Fibroblast of skin of left biceps (primary cell): ENCODE measurements at regions not wholly inside any gene's neighbourhood (a gene's known extent, or its start where the extent isn't known, plus 50 kb on each side); places are given as distances from the start of the nearest gene placed in this dataset.

ENCODE experiments used
- DNase-seq, 2 experiments: peaks; one replicate each; pipeline ENCODE4 v3.0.0-alpha.2; 2013; ENCODE audit warnings: low read depth in 2 of 2

DNA sequence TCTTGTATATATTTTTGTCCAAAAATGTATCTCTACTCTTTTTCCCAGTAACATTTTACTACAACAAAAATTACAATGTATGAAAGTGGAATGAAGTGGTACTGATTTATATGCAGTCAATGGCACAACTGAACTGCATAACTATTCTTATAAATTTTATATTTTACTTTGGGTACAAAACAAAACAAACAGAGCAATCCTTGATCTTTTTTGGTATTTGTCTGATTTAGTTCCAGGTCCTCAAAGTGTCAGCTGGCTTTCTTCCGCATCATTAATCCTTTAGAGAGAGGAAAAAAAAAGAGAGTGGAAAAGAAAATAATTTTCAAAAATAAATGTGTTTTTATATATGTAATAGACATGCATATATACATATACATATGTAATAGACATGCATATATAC lies 252.4 kb upstream of the SLIT2 start:
- no peak for DNase-seq

DNA sequence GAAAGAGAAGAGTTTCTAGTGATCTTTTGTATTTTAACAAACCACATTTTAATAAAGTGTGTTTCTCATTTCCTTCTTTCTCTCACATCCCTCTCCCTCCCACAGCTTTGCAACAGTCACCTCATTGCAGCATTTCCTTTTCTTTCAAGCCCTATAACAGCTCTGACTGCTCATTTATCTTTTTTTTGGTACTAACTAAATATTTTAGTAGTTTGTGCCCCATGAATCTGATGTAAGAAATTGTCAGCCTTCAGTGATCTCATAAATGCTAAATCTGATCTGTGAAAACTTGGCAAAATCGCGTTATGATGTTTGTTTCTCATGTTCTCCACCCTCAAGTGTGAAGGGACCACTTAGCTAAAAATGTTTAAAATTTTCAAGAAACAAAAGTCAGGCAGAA lies 258.5 kb upstream of the SLIT2 start:
- DNase-seq, result peak in 1 of 2 experiments; percentile 53

DNA sequence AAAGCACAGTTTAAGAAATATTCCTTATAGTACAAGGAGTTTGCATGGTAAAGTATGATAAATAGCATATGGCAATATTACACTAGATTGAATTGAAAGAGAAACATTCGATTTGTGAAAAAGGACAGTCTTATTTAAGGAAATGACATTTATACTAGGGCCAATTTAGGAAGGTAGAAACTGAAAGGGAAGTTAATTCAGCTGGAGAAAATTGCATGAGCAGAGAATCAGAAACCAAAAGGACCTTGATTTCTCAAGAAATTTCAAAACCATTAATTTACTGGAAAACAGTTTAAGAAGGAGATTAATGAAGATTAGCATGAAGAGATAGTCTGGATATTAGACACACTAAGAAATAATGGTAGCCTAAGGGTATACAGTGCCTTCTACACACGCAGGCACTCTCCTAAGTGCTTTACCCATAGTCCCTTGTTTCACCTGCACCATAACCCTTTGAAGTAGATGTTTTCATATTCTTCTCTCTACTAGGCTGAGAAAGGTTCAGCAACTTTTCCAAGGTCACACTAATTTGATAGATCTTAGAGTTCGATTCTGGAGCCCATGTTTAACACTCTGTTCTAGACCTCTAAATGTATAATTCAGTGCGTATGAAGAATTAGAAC lies 259.1 kb upstream of the SLIT2 start:
- no peak for DNase-seq

DNA sequence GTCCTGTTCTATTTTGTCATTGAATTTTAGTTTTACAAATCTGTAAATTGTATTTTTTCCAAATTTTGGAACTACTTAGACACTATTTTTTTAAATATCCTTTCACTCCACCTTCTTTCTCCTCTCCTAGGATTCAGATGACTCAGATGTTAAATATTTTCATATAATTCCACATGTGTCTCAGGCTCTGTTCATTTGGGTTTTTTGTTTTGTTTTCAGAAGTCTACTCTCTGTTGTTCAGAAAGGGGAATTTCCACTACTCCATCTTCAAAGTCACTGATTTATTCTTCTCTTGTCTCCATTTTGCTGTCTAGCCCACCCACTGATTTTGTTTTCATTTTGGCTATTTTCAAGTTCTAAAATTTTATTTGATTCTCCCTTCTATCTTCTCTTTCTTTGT lies 264.0 kb upstream of the SLIT2 start:
- DNase-seq, result peak; percentile 39 to 48

GRCh38 chr4:19983072-19983471 lies 268.6 kb upstream of the SLIT2 start:
- DNase-seq, result peak; percentile 98 to 99

- DNase-seq, result peak; percentile 69 to 78
These were observed 269.1 kb upstream of the SLIT2 start for GRCh38 chr4:19982556-19982955.

DNA sequence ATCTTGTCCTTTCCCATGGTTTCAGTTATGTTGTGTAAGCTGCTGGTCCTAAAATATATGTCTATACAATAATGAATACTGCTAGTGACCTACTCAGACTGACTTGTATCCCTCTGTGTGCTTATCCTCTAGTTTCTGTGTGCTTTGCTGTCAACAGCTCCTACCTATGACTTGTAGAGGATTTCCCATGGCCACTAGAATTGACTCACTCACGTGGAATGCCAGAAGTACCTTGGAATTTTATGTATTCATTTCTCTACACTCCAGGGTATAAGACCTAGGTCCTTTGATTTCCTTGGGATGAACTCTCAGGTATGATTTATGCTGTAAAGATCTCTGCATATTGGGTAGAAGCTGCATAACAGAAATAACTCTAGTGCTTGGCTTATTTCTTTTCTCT lies 279.9 kb upstream of the SLIT2 start:
- DNase-seq, result no peak

DNA sequence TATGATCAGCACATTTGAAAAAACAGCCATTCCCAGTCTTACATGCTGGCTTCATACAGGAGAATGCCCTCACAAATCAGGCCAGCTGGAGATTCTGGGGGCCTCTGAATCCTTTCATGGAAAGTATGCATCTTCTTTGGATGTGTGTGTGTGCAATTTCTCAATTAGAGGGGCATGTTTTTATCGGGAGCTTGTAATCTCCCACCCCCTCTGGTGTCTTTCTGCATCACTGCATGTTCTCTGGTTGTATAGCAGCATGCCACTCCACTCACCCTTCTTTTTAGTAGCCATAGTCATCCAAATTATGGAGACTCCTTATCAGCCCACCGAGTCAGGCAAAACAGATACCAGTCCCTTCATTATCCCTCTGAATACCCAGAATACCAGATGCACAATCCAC lies 282.2 kb upstream of the SLIT2 start:
- no peak for DNase-seq

- DNase-seq, result peak; percentile 72 to 74
These were observed 290.6 kb upstream of the SLIT2 start for GRCh38 chr4:19961091-19961490.

DNA sequence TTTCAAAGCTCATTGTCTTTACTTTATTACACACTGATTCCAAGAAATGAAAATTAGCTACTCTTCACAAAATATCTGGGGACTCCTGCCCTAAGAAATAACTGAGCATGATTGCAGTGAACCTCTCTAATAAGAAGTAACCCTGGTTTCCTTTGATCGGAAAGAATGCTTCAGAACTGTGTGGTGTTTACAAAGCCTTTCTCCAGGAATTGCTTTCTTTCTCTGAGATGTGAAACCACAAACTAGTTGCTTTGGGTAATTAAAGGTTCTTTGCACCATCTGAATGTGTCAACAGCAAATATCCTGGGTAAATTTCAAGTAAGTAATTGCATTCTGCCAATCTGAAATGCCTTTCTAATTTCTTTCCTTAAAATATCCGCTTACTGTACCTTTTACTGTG lies 292.9 kb upstream of the SLIT2 start:
- DNase-seq, result no peak

DNA sequence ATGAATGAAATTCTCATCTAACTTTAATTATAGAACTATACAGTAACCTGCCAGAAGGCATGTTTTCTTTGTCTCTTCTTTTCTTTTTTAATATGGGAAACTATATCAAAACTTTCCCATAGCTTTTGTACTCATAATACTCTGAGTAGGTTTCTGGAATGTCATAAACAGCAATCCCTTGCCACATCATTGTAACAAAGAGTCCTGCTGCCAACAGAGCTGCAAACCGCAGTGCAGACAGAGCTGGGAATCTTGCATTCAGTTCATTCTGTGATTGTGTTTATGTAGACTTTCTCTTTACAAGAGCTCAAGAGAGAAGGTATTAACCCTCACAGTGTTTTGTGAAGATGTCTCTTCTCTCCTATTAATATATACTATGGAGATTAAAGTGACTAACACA lies 304.4 kb upstream of the SLIT2 start:
- DNase-seq, result no peak

GRCh38 chr4:19945979-19946380 lies 305.7 kb upstream of the SLIT2 start:
- DNase-seq, result peak; percentile 96 to 97

- DNase-seq, result no peak
These were observed 306.2 kb upstream of the SLIT2 start for GRCh38 chr4:19945501-19945900.

GRCh38 chr4:19944806-19945205 lies 306.9 kb upstream of the SLIT2 start:
- DNase-seq, result no peak

DNA sequence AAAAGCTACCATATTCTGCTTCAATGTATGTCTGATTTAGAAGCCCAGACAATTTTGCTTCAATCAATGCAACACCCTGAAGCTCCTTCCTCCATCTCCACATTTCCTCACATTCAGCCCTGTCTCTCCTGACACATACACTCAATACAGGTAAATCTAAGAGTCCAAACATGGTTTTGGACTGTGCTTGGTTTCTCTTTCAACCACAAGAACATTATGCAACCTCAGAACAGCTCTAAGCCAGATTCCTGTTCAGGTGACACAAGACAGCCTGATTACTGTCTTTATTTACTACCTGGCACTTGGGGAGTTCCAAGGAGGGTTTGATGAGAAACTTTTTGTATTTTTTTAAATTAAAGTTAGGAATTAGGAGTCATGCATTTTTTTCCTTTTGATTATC lies 307.5 kb upstream of the SLIT2 start:
- DNase-seq, result no peak

DNA sequence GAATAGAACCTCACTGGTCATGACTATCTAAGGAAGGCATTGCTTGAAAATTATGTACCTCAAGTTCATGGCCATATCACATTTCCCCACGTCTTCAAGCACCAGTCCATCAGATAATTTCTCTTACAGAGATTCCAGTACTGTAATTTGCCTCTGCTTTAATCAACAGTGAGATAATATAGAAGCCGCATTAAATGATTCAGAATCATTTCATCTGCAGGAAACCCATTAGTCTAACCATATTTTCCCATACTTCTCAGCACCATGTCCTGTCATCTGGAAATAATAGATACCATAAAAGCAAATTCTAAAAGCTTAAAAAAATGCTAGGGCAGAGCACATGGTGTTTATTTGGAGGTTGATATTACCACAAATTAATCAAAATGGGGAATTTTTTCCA lies 310.3 kb upstream of the SLIT2 start:
- peak; percentile 42 to 53 for DNase-seq

DNA sequence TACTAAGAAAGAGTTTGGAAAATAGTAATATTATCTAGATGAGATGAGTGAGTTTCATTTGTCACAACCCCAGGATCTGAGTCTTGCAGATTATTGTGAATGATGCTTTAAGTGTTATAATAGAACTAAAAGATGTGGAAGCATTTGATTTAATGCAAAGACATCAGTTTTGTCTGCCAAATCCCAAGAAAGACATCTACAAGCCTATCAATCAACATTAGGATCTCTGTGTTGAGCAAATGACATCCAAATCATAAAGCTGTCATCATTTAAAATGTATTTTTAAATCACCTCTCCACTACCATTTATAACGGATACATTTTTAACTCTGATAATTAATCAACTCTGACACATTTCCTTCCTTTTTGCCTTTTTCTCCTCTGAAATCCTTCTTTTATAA lies 310.8 kb upstream of the SLIT2 start:
- no peak for DNase-seq

DNA sequence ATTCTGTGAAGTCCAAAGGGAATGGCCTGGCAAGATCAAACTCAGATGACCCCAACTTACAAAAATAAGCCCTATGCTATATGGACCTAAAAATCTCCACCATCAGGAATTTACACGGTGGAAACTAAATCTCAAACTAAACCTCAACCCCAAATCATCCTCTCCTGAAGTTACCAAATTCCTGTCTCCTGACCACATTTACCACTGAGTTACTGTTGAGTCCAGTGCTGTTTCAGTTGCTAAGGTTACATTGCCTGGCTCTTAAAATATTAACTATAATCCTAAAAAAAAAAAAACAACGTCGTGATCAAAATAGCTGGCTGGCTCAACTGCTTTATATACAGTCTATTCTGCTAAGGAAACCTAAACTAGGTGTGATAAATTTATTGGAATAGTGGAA lies 315.2 kb upstream of the SLIT2 start:
- DNase-seq, result peak; percentile 56 to 70

- DNase-seq, result no peak
These were observed 321.0 kb upstream of the SLIT2 start for GRCh38 chr4:19930742-19931141.

- DNase-seq, result no peak
These were observed 324.3 kb upstream of the SLIT2 start for GRCh38 chr4:19927381-19927780.

GRCh38 chr4:19925516-19925915 lies 326.2 kb upstream of the SLIT2 start:
- DNase-seq, result no peak

DNA sequence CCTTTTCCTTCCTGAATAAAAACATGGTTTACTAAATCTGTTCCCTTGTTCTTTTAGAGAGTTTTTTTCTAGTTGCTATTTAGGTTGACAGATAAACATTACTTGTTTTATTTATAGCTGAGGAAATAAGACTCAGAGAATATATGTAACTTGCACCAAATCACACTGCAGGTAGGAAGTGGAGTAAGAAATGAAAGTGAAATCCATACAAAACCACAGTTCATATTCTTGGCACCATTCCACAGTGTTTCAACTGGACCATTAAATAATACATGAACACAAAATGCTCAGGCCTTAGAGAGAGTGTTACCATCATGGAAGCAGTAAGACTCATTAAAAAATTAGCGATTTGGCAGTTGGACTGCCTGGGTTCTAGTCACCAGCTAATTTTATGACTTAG lies 326.9 kb upstream of the SLIT2 start:
- DNase-seq, result no peak

DNA sequence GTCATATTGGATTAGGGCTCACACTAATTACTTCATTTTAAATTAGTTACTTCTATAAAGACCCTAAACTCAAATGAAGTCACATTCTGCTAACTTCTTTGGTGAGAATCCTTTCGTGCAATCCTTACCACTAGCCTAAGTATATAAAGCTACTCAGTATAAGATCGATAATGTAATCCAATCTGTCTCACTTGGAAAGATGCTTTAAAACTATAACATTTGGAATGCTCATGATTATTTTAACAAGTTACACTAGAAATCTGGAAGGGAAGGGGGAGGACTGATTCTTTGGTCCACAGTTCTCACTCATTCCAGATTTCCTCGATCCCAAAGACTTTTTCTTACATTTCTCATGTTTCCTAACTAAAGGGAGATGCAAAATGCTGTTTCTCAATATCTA lies 336.4 kb upstream of the SLIT2 start:
- DNase-seq, result no peak

DNA sequence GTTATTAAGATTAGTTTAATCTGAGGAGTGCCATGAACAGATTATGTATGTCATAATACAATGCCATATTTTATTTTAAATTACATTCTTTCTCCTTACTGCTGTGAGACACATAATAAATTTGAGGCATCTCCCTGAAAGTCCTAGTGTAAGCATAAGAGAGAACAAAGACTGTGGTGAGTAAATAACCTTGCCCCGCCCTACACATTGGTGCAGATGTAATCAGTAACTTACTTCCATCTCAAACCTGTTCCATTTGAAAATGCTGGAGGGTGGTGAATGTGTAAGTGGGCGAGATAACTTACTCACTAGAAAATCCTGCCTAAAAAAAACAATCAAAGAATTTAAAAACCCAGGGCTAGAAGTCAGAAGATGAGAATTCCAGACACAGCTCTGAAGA lies 338.1 kb upstream of the SLIT2 start:
- no peak for DNase-seq
